GM18907 (cell line): ENCODE measurements at regions not wholly inside any gene's neighbourhood (a gene's known extent, or its start where the extent isn't known, plus 50 kb on each side); places are given as distances from the start of the nearest gene placed in this dataset.
"Not testable (repeated sequence)": the region's sequence is repeated elsewhere in the genome, so short reads cannot be mapped to it uniquely, and the experiment has no call there.

Source experiments
- ATAC-seq: cut with Tn5 transposase; IDR thresholded peaks from one replicate; pipeline ENCODE4 v1.9.1; 2021; ENCODE audit warnings: mild to moderate bottlenecking, moderate library complexity; ENCODE audit not compliant: unreplicated experiment

DNA sequence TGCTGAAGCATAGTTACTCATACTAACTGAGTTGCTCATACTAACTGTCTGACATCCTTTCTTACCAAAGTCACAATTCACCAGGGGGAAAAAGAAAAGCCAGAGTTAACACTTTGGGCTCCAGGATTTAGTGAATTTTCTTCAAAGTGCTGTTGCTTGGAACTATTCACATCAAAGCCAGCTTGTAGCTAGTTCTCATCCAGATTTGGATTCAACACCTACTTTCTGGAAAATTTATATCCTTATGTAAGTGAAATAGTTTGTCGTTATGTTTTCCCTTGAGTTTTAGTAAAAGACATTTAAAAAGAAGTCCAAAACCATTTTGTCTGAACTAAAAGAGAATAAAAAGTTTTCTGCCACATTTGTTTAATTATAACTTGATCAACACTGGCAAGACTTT is 264.6 kb downstream of the BRINP2 start:
- ATAC-seq, result no peak

DNA sequence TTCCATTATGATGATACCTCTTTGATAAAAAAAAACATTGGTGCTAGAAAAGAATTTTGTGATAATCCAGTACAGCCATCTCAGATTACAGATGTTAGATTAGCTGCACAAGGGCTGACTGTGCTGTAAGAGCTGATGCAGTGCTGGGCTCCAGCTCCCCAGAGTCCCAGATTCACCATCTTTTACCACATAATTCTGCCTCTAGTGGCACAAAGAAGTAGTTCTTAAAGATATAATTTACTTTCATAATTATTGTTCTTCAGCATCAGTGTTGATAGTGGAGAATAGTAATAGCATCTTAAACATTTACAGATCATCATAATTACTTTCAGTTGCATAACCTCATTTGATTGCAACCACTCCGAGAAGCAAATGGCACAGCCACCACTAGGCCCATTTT is 262.1 kb downstream of the BRINP2 start:
- ATAC-seq, result no peak

DNA sequence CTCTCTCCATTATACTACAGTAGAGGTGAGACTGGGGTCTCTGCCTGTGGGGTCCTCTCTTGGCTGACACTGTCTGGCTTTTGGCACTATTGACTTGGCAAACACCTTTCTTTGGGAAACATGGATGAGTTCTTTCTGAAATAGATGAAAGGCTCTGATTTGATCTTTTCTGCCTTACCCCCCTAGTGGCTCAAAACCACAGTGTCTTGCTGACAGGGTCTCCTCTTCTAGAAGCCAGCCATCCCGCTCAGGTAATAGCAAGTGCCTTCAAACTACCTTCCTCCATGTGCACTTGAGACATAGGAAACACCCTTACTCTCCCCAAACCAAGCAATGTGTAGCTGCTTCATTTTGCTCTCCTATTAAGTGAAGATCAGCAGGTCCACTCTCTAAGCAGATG is 260.4 kb downstream of the BRINP2 start:
- ATAC-seq, result no peak

DNA sequence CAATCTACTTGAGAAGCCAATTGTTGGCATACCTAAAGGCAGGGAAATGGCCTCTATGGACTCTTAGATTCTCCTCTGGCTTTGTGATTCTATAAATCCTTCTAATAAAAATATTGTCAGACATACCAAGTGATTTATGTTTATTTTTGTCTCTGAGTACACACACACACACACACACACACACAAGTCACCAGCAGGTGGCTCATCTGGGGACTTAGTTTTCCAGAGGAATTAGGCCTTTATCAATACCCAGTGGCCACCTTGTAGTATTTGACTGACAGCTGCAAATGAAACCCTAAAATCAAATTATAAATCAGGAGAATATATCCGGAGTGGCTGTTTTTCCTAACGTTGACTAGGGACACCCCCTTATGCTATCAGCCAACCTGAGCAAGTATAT is 258.5 kb downstream of the BRINP2 start:
- ATAC-seq, result no peak

DNA sequence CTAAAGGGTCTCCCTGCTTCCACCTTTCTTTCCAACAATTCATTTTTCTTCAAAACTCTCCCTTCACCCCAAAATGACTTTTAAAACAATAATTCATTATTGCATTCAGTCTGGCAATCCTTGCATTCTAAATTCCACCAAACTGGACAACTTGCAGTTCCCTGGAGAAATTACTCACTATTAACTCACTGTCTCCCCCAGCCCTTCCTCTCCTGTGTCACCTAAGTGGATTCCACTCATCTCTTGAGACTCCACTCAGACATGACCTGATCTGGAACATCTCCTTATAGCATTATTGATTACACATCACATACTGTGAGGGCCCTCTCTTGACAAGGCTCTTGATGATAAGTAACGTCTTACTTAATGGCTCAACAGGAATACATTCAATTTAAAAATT is 257.1 kb downstream of the BRINP2 start:
- no peak for ATAC-seq

- ATAC-seq, result no peak
These were observed 255.7 kb downstream of the BRINP2 start for GRCh38 chr1:177426497-177426896.

DNA sequence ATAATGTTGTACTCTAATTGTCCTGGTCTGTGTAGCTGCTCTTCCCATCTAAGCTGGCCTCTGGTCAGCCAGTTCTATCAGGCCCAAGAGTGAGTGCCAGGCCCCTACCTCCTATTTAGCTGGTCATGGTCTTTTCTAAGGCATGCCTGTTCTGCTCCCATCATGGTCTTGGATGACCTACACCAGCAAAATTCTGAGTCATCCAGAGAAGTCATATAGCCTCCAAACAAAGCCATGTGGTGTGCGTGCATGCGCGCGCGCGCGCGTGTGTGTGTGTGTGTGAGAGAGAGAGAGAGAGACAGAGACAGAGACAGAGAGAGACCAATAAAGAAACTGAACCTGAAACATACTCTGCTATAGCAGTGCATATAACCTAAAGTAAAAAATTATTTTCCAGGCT is 254.4 kb downstream of the BRINP2 start:
- ATAC-seq, result no peak

DNA sequence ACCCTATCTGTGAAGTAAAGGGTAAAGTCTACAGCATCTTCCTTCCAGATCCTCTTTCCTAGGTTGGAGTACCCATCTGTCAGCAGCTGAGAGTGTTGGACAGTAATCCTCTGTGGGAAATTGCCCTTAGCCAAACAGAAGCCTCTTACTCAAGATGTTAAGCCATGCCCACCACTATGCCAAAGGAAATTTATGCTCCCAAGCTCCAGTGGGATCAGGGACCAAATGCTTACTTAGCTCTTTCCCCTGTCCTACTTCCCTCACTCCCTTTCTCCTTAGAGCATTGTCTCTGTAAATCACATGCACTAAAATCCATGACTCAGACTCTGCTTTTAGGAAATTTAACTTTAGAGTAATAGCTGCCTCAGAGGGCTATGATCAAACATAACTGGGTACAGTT is 254.0 kb downstream of the BRINP2 start:
- ATAC-seq, result no peak

GRCh38 chr1:177423090-177423489 is 252.3 kb downstream of the BRINP2 start:
- ATAC-seq, result no peak

DNA sequence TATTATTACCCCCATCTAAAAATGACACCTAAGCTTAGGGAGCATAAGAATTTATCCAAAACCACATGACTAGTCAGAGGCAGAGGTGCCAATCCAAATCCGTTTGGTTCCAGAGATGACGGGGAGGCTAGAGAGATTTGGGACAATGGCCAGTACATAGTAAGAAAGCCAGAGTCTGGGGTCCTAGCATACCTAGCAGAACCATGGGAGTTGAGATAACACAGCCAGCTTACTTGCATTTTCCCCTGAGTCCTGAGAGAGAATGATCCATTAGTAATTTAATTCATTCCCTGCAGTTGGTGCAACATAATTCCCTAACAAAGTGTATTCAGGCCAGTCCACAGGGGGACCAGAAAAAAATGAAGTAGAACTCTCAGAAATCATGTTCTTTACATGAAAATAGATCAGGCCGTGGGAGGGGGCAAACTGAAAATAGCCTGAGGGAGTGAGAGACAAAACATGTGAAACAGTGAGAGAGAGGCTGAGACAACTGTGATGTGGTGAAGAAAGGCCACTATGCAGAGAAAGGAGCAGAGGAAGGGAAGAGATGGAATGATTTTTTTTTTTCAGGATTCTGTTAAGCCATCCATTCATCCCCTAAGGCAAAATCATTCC is 243.3 kb downstream of the BRINP2 start:
- no peak for ATAC-seq

- ATAC-seq, result no peak
These were observed 240.6 kb downstream of the BRINP2 start for GRCh38 chr1:177411381-177411780.

DNA sequence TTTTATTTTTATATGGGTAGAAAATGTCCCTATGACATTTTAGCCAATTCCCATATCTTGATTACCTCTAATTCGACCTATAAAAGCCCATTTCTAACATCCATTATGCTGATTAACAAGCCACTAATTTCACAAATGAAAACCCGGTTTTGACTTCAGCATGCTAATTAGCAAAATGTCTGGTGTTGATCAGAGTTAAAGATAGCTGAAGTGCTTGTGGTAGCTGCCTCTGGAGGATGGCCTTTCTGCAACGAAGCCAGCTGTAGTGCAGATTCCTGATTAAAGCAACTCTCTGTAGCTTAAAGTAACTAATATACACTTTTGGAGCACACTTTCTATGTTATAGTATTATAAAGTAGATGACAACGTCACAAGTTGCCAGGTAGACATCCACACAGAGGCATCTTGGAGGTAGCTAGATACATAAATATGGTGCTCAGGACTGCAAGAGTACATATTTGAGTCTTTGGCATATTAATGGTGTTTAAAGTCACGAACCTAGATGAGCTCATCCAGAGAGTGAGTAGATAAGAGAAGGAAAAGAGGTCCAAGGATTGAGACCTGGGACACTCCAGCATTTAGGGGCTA is 239.5 kb downstream of the BRINP2 start:
- no peak for ATAC-seq

GRCh38 chr1:177406323-177406722 is 235.6 kb downstream of the BRINP2 start:
- ATAC-seq, result not testable (repeated sequence)

DNA sequence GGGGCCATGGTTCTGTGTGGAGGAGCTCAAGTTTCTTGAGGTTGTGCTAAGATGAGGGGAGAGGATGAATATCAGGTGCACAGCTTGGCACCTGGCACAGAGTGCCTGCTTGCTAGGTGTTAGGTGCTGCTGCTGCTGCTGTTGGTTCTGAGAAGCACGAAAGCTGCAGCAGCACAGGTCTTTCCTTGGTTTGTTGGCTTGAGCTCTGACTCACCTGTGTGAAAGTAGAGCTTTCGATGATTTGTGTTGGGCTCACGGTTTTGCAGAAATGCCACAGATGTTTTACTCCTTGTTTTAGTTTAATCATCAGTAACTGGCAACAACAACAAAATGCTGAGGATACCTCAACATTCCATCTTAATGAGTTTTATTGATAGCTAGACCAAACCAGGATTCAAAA is 221.6 kb downstream of the BRINP2 start:
- ATAC-seq, result no peak

DNA sequence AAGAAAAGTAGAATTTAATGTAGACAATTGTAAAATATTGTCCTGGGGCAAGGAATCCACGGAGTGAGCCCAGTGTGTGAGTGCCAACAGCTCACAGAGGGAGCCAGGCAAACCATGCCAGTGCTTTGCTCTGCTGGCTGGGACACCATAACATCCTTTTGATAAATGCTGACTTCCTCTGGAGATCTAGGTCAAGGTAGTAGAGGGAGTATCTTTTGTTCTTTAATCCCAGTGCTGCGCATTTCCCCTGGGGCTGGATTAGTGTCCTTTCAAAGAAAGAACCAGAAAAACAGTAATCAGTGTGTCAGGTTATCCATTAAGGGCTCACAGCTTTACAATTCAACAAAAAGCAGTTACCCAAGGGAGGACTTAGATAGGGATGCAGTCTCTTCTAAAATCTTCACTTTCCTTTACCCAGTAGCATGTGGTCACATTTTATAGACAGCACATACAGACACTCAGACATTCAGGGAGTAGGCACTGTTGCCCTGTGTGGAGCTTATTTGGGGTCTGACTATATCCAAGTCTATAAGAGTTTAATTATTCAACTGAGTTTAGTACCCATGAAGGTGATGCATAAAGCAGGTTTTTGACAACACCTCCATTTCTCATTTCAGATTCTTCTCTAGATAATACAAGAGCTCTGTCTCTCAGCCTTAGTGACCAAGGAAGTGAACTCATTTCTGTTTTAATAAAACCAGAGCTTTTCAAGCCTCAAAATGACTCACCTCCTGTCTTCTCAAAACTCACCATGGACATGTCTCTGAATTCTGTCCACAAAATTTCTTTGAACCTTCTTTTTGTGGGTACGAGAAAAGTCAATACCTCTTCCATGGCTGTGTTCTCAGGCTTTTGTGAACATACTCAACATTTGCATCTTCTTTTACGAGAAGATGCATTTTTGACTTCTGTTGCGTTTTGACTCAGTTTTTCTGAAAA is 215.3 kb downstream of the BRINP2 start:
- ATAC-seq, result no peak

- ATAC-seq, result no peak
These were observed 213.7 kb downstream of the BRINP2 start for GRCh38 chr1:177384461-177384860.

DNA sequence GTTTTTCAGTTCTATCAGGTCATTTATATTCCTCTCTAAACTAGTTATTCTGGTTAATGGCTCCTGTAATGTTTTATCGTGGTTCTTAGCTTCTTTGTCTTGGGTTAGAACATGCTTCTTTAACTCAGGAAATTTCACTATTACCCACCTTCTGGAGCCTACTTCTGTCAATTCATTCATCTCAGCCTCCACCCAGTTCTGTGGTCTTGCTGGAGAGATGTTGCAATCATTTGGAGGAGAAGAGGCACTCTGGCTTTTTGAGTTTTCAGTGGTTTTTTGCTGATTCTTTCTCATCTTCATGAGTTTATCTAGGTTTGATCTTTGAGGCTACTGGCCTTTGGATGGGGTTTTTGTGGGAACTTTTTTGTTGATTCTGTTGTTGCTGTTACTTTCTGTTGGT is 213.0 kb downstream of the BRINP2 start:
- ATAC-seq, result no peak

DNA sequence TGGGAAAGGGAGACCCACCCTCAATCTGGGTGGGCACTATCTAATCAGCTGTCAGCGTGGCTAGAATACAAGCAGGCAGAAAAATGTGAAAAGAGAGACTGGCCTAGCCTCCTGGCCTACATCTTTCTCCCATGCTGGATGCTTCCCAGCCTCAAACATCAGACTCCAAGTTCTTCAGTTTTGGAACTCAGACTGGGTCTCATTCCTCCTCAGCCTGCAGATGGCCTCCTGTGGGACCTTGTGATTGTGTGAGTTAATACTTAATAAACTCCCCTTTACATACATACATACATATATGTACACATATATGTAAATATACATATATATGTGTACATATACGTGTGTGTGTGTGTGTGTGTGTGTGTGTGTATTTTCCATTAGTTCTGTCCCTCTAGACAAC is 207.1 kb downstream of the BRINP2 start:
- no peak for ATAC-seq

- ATAC-seq, result no peak
These were observed 197.5 kb downstream of the BRINP2 start for GRCh38 chr1:177368255-177368654.

DNA sequence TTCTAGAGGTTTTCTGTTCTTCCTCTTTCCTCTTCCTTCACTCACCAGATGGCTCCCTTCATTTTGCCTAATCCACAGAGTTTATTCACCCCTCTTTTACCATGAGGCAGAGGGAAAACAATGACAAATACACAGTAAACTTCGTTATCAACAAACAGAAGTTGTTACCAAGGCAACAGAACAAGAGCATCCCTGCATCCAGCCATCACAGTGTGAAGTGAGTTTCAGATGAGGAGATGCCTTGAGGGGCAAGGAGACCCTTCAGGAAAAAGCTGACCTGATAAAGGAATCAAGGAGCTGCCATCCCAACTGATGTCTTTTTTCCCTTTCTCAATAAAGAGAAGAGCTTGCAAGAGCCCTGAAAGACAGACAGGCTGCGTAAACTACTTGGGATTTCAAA is 195.3 kb downstream of the BRINP2 start:
- no peak for ATAC-seq

DNA sequence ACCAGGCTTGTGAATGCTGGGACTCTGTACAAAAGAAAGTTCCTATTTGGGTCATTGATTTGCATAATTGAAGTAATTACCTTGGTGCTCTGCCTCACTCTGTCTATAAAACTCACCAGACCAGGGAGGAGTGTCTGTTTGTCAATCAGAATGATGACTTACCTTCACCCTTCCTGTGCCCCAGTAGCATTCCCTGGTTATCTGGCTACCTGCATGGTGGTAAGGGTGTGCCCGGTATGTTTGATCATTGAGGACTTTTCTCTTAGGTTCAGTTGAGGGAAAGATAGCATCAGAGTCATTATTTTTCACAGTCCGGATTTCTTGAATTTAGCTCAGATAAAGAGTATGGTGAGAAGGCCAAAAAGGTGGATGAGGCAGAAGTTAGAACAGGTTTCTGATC is 190.0 kb downstream of the BRINP2 start:
- ATAC-seq, result no peak
